Inflammatory macrophage treated with lipopolysaccharide for 4 hours (primary cell): ENCODE measurements at regions not wholly inside any gene's neighbourhood (a gene's known extent, or its start where the extent isn't known, plus 50 kb on each side); places are given as distances from the start of the nearest gene placed in this dataset.

ENCODE experiments used
- DNase-seq: peaks from one replicate; pipeline ENCODE4 v3.0.0-alpha.2; 2020

DNA sequence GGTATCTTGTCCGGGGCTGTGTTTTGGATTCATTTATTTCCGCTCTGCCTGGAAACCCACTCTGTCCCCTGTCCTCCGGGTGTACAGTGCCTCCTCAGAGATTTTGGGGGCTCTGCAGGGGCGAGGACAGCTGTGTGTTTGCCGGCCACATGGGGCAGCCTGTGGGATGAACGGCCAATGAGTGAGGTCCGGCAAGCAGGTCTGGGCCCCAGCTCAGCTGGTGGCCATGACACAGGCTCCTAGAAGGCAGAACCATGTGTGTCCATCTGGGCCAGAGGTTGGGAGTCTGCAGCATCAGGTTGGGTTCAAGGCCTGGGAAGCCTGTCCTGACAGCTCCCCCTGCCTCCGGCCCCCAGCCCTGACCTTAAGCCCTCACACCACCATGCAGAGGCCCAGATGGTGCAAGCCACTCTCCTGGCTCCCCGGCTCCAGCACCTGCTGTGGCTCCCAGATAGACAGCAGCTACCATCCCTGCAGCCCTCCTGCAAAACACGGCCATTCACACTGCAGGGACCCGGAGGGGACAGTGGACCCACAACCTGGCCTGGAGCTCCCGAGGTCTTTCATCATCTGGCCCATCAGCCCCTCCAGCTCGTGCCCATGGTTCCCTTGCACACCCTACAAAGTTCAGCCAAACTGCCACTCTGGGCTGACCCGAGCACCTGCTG, 220.1 kb upstream of the C14orf180 start:
- DNase-seq = no peak

DNA sequence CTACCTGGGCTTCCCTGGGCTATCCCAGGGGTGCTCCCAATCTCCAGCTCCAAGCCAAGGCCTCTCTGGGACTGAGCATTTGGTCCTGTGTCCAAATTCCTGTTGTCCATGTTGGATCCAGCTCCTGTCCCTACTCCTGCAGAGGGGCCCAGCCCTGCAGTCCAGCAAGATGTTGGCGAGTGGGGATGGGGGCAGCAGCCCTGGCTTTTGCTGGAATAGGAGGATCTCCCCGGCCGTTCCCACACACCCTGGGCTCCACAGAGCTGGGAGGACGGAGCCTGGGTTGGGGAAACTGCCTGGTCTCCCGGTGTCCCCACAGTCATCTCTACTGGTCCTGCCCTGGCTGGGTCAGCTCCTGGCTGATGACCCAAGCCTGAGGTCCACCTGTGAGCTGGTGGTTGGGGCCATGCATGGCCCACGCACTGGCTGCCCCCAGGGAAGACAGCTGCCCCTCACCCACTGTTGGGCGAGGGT, 219.6 kb upstream of the C14orf180 start:
- DNase-seq = no peak

DNA sequence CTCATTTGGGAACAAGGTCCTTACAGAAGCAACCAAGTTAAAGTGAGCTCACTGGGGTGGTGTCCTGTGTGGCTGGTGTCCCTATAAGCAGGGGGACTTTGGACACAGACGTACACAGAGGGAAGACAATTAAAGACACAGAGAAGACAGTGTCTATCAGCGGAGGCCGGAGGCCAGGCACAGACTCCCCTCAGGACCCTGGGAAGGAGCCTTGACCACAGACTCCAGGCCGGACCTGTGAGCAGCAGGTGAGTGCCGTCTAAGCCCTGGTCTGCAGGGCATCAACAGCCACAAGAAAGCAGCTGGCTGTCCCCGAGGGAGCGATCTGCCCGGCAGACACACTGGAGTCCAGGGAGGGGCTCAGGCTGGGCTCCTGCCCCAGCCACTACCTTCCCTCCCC, 219.1 kb upstream of the C14orf180 start:
- no peak for DNase-seq

GRCh38 chr14:104361101-104361591, 218.4 kb upstream of the C14orf180 start:
- DNase-seq = no peak

- no peak for DNase-seq
Measured at GRCh38 chr14:104361921-104362681, 217.5 kb upstream of the C14orf180 start.

DNA sequence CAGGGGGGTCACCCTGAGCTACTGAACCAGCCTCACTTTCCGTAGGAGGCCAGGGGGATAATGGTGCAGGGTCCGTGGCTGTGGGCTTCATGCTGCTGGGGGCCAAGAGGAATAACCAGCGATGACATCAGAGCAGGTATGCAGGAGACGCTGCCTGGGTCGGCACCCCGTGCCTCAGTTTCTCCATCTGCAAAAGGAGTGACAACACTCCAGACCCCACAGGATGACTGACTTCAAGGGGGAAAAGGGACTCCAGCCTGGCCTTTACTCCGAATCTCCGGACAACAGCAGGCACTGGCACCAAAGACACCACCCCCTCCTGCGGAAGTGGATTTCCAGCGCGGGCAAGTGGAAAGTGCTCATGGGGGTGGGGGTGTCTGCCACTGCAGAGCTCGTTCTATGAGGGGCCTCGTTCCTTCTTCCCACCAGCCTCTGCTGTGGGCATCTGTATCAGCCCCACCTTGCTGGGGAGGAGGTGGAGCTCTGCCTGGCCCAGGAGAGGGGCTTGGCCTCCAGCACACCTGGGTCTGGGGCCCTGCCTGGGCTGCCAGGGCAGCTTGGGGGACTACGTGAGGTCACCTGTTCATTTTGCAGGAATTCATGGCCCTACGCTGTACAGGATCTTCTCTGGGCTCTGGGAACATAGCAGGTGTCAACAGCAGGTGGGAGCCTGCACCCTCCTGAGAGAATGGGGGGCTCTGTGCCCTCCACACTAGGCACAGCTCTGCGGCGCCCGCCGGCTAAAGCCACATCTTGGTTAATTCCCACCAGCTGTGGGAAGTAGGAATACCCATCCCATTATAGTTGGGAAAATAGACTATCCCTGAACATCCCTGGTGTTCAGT, 216.6 kb upstream of the C14orf180 start:
- DNase-seq = no peak

DNA sequence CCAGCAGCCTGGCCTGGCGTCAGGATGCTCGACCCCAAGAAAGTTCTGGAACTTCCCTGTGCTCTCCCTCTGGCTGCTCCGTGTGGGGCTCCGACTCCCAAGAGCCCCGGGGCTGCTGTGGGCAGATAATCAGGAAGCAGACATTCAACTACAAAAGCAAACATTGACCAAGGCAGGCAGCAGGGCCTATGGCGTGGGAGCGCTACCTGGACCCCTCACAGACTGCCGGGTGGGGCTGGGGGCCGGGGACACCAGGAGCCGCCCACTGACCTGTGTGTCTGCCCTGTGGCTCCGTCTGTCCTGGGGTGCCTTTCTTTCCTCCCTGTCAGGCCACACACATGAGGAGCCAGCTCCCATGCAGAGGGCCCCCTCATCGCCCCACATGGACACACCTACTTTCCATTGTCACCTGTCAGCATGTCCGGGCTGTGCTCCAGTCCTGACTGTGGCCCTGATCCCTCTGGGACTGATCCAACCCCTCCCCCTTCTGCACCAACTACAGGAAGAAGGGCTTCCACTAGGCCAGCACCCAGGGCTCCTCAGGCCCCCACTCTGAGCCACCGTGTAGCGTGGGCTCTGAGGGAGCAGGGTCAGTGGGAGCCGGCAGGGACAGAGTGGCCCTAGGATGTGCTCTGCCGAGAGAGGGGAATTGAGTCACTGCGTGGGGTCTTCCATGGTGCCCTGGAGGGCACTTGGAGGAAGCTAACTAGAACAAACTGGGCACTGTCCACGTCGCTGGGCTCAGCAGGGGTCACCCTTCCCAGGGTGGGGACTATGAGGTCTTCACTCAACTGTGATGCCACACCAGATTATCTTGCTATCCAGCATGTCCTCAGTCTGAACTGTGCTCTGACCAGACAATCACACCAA, 215.4 kb upstream of the C14orf180 start:
- DNase-seq = no peak

- no peak for DNase-seq
Measured at GRCh38 chr14:104364830-104365229, 214.7 kb upstream of the C14orf180 start.

GRCh38 chr14:104366931-104367865, 212.4 kb upstream of the C14orf180 start:
- DNase-seq = no peak

DNA sequence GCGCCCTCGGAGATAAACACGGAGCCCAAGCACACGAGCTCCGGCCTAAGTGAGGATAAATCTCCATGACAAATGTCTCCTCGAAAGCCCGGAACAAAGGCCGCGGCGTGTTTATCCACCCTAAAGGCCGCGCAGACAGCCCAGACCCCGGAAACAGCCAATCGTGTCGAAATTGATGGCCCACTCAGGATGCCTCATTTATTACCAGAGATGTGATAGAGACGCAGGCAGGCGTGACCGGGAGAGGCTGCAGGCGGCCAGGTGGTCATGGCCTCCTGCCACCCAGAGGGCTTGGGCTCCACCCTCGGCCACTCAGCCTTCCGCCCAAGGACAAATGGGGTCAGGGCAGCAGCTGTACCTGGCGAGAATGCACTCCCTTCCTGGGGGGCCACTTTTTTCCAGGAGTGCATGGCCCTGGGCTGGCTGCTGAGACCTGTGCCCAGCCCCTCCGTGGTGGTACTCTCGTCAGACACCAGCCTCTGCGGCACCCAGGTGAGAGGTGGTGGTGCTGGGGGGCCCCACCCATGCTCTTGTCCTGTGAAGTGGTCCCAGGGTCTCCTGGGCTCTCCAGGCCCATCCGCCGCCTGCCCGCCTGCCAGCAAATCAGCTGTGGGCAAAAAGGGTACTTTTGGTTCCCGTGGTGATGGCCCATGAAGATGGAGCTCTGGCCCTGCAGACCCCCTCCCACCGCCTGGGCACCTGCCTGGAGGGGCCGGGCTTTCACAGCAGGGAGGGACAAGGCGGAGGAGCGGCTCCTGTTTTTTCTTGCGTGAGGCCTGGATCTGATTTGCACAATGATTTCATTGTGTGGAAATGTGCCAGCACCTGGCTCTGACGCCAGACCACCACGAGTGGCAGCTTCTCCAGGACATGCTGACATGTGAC, 211.5 kb upstream of the C14orf180 start:
- DNase-seq = no peak

- DNase-seq = no peak
Measured at GRCh38 chr14:104368751-104369100, 210.8 kb upstream of the C14orf180 start.

- no peak for DNase-seq
Measured at GRCh38 chr14:104369208-104369607, 210.4 kb upstream of the C14orf180 start.

DNA sequence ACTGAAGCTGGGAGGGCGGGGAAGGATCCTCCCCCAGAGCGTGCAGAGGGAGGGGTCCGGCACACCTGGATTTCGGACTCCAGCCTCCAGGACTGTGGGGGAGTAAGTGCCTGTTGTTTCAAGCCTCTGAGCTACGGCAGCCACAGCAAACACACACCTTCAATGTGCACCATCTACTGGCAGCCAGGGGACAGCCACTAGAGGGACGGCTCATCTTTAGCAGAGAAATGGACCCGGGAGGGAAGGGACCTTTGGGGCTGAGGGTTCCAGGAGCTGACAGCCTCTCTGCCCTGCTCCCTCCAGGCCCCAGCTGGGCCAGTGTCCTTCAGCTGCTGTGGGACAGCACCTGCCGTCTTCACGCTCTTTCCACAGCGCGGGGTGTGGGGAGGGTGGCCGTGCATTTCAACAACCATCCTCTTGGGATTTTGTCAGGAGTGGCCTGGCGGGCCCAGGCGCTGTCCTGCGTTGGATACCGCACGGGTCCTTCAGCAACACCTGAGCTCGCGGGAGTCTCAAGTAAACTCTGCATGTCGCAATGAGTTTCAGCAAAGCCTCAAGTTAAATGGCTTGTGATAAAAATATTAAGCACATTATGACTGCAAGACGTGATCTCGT, 209.2 kb upstream of the C14orf180 start:
- DNase-seq = no peak

DNA sequence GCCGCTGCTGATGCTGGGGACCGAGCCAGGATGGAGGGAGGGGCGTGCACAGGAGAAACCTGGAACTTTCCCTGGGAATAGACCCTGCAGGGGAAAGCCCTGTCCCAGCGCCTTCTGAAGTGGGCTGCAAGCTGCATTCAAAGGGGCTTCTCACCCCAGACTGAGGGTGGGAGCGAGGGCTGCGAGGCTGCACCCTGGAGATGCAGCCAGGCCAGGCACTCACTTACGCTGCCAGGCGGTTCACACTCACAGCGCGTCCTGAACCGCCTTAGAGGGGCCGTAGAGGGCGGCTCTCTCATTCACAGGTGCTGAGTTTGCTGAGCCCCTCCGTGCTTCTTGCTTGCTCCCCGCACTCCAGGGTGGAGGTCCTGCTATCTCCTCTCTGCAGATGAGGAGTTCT, 208.5 kb upstream of the C14orf180 start:
- DNase-seq = no peak

- no peak for DNase-seq
Measured at GRCh38 chr14:104371917-104372316, 207.6 kb upstream of the C14orf180 start.

GRCh38 chr14:104372390-104373054, 207.0 kb upstream of the C14orf180 start:
- DNase-seq = no peak

- DNase-seq = no peak
Measured at GRCh38 chr14:104373055-104373854, 206.3 kb upstream of the C14orf180 start.
